H1 (cell line): ENCODE measurements at regions not wholly inside any gene's neighbourhood (a gene's known extent, or its start where the extent isn't known, plus 50 kb on each side); places are given as distances from the start of the nearest gene placed in this dataset.

Source experiments
- CTCF ChIA-PET: fragments of 300-600 bp; sonication (Branson Sonifier 250); formaldehyde crosslinking; loops from one replicate; lab custom pipeline; 2021; ENCODE audit not compliant: partially characterized antibody; lab: Charles Lee
- POLR2A ChIA-PET: fragments of 300-600 bp; sonication (Branson Sonifier 250); formaldehyde crosslinking; loops from one replicate; lab custom pipeline; 2021; ENCODE audit warnings: inconsistent platforms; ENCODE audit not compliant: partially characterized antibody; lab: Charles Lee
- DNase-seq, 2 experiments: peaks; one replicate each; pipeline versions ENCODE4 v3.0.0 to v3.0.0-alpha.2; 2010 to 2022; ENCODE audit warnings: low spot score in 2 of 2, low read depth in 1 of 2, mixed read lengths in 1 of 2
- FAIRE-seq: peaks from 2 replicates; lab custom pipeline; 2011; peaks lifted over from hg19 to GRCh38; lab: Jason Lieb, UNC
- H2AFZ ChIP-seq: 2 replicates; pipeline ENCODE4 v1.8.1; 2012; ENCODE audit warnings: low read length, inconsistent platforms
- H2AK5ac ChIP-seq: 2 replicates; pipeline ENCODE4 v1.6.1; 2013; ENCODE audit warnings: low read depth, low read length
- H2BK120ac ChIP-seq: replicated peaks from 2 replicates; pipeline ENCODE3; 2013; ENCODE audit warnings: low read depth, low read length, inconsistent platforms
- H2BK12ac ChIP-seq: 2 replicates; pipeline ENCODE4 v1.6.1; 2013; ENCODE audit warnings: low read depth, low read length
- H2BK15ac ChIP-seq: 2 replicates; pipeline ENCODE4 v1.6.1; 2013; ENCODE audit warnings: low read length
- H2BK20ac ChIP-seq: 2 replicates; pipeline ENCODE4 v1.6.1; 2013; ENCODE audit warnings: low read length
- H2BK5ac ChIP-seq: 2 replicates; pipeline ENCODE4 v1.6.1; 2013; ENCODE audit warnings: low read depth, low read length
- H3K14ac ChIP-seq: 2 replicates; pipeline ENCODE4 v1.6.1; 2013; ENCODE audit warnings: inconsistent platforms; ENCODE audit not compliant: insufficient read length
- H3K18ac ChIP-seq: 2 replicates; pipeline ENCODE4 v1.6.1; 2013; ENCODE audit warnings: low read length; ENCODE audit errors: extremely low read depth
- H3K23ac ChIP-seq: 2 replicates; pipeline ENCODE4 v1.6.1; 2013; ENCODE audit warnings: inconsistent platforms; ENCODE audit not compliant: insufficient read length
- H3K23me2 ChIP-seq: 2 replicates; pipeline ENCODE4 v1.6.1; 2013; ENCODE audit warnings: low read depth, low read length
- H3K27ac ChIP-seq: 2 replicates; pipeline ENCODE4 v1.6.1; 2011; ENCODE audit warnings: low read depth, low read length, inconsistent platforms
- H3K27me3 ChIP-seq, 4 experiments: replicated peaks in 1 of 4; 1 replicate in 1 of 4; 2 replicates in 3 of 4; pipeline versions ENCODE4 v1.6.1 to v1.8.1; 2011 to 2013; ENCODE audit warnings: low read length in 3 of 4, mild to moderate bottlenecking in 3 of 4, inconsistent platforms in 2 of 4, mixed read lengths in 2 of 4, moderate library complexity in 1 of 4; ENCODE audit not compliant: control insufficient read depth in 3 of 4, insufficient read depth in 3 of 4; ENCODE audit errors: extremely low read depth in 1 of 4
- H3K36me3 ChIP-seq, 4 experiments: 2 replicates each; pipeline versions ENCODE4 v1.6.1 to v1.8.1; 2011 to 2013; ENCODE audit warnings: mild to moderate bottlenecking in 4 of 4, low read length in 3 of 4, moderate library complexity in 2 of 4, control low read depth in 1 of 4, inconsistent platforms in 1 of 4; ENCODE audit not compliant: insufficient read depth in 4 of 4, control insufficient read depth in 2 of 4
- H3K4ac ChIP-seq: replicated peaks from 2 replicates; pipeline ENCODE3; 2013; ENCODE audit warnings: low read length, low read depth, mixed read lengths, inconsistent platforms; ENCODE audit not compliant: insufficient read length
- H3K4me1 ChIP-seq, 4 experiments: replicated peaks in 1 of 4; 1 replicate in 1 of 4; 2 replicates in 3 of 4; pipeline versions ENCODE4 v1.6.1 to v1.8.1; 2011 to 2013; ENCODE audit warnings: low read length in 3 of 4, inconsistent platforms in 2 of 4, mixed read lengths in 1 of 4; ENCODE audit not compliant: insufficient read depth in 4 of 4, control insufficient read depth in 3 of 4
- H3K4me2 ChIP-seq, 2 experiments: 2 replicates each; pipeline versions ENCODE4 v1.6.1 to v1.8.1; 2011 to 2013; ENCODE audit warnings: low read depth in 2 of 2, low read length in 2 of 2, control low read depth in 1 of 2, inconsistent platforms in 1 of 2, mild to moderate bottlenecking in 1 of 2; ENCODE audit not compliant: insufficient read depth in 1 of 2
- H3K4me3 ChIP-seq, 4 experiments: fragments of 200-600, 300-600 bp in 1 of 4; sonication (generic), shearing (Covaris generic), sonication (Bioruptor Twin) in 1 of 4; 2 replicates each; pipeline versions ENCODE4 v1.5.1 to v1.8.1; 2011 to 2016; ENCODE audit warnings: low read length in 4 of 4, low read depth in 3 of 4, control low read depth in 2 of 4, inconsistent platforms in 2 of 4, mild to moderate bottlenecking in 2 of 4, mixed read lengths in 1 of 4, moderate library complexity in 1 of 4; ENCODE audit not compliant: insufficient read depth in 2 of 4; ENCODE audit errors: extremely low read depth in 1 of 4
- H3K56ac ChIP-seq: replicated peaks from 2 replicates; pipeline ENCODE3; 2013; ENCODE audit warnings: low read depth, mild to moderate bottlenecking, mixed read lengths, low read length, inconsistent platforms; ENCODE audit not compliant: insufficient read length
- H3K79me1 ChIP-seq: 2 replicates; pipeline ENCODE4 v1.6.1; 2013; ENCODE audit warnings: low read depth, low read length, control low read depth
- H3K79me2 ChIP-seq, 2 experiments: 2 replicates each; pipeline versions ENCODE4 v1.6.1 to v1.8.1; 2012 to 2013; ENCODE audit warnings: low read length in 2 of 2, mild to moderate bottlenecking in 2 of 2, inconsistent platforms in 1 of 2; ENCODE audit not compliant: insufficient read depth in 2 of 2, control insufficient read depth in 1 of 2
- H3K9ac ChIP-seq, 4 experiments: replicated peaks in 1 of 4; 1 replicate in 1 of 4; 2 replicates in 3 of 4; pipeline versions ENCODE4 v1.6.1 to v1.8.1; 2011 to 2013; ENCODE audit warnings: low read depth in 3 of 4, low read length in 3 of 4, control low read depth in 2 of 4, mild to moderate bottlenecking in 2 of 4, moderate library complexity in 2 of 4, inconsistent platforms in 1 of 4; ENCODE audit errors: extremely low read depth in 1 of 4
- H3K9me3 ChIP-seq, 2 experiments: 2 replicates each; pipeline versions ENCODE4 v1.6.1 to v1.8.1; 2012 to 2013; ENCODE audit warnings: mild to moderate bottlenecking in 2 of 2, moderate library complexity in 2 of 2, control low read depth in 1 of 2, inconsistent platforms in 1 of 2, low read depth in 1 of 2, low read length in 1 of 2, mixed read lengths in 1 of 2; ENCODE audit not compliant: insufficient read depth in 2 of 2
- H4K20me1 ChIP-seq, 2 experiments: replicated peaks in 1 of 2; 2 replicates each; pipeline versions ENCODE3 to v1.8.1; 2011 to 2013; ENCODE audit warnings: inconsistent platforms in 2 of 2, low read length in 2 of 2, mild to moderate bottlenecking in 1 of 2; ENCODE audit not compliant: insufficient read depth in 2 of 2, control insufficient read depth in 1 of 2
- H4K5ac ChIP-seq: 2 replicates; pipeline ENCODE4 v1.6.1; 2013; ENCODE audit warnings: low read length, low read depth, mixed read lengths, inconsistent platforms; ENCODE audit not compliant: insufficient read length
- H4K8ac ChIP-seq: 2 replicates; pipeline ENCODE4 v1.8.0; 2013; ENCODE audit warnings: mild to moderate bottlenecking, moderate library complexity, low read length, inconsistent platforms; ENCODE audit not compliant: insufficient read depth; ENCODE audit errors: extremely low read depth
- H4K91ac ChIP-seq: replicated peaks from 2 replicates; pipeline ENCODE3; 2013; ENCODE audit warnings: low read length, mixed read lengths, inconsistent platforms; ENCODE audit not compliant: insufficient read length
- ASH2L ChIP-seq: fragments of 200-600, 300-600 bp; sonication (generic); IDR thresholded peaks from one replicate; pipeline ENCODE4 v1.7.1; 2017; ENCODE audit warnings: low read length
- CHD2 ChIP-seq: IDR thresholded peaks from 2 replicates; pipeline ENCODE4 v1.6.1; 2012; ENCODE audit warnings: low read length, improper control_type of control experiment
- GABPA ChIP-seq: IDR thresholded peaks from 2 replicates; pipeline ENCODE4 v1.6.1; 2011; ENCODE audit warnings: mild to moderate bottlenecking, low read length, moderate library complexity, borderline replicate concordance; ENCODE audit not compliant: insufficient read depth
- NRF1 ChIP-seq: IDR thresholded peaks from 2 replicates; pipeline ENCODE4 v1.6.1; 2011; ENCODE audit warnings: mild to moderate bottlenecking, low read depth, low read length, improper control_type of control experiment
- POLR2AphosphoS5 ChIP-seq: IDR thresholded peaks from 2 replicates; pipeline ENCODE4 v1.6.1; 2011; ENCODE audit warnings: low read depth, low read length
- POU5F1 ChIP-seq: IDR thresholded peaks from 2 replicates; pipeline ENCODE4 v1.6.1; 2011; ENCODE audit warnings: low read depth, mild to moderate bottlenecking, low read length, moderate library complexity
- RFX5 ChIP-seq: IDR thresholded peaks from 2 replicates; pipeline ENCODE4 v1.6.1; 2011; ENCODE audit warnings: low read depth, low read length, improper control_type of control experiment, borderline replicate concordance
- SP1 ChIP-seq: IDR thresholded peaks from 2 replicates; pipeline ENCODE4 v1.6.1; 2011; ENCODE audit warnings: low read depth, low read length
- SRF ChIP-seq: IDR thresholded peaks from 2 replicates; pipeline ENCODE4 v1.6.1; 2011; ENCODE audit warnings: mild to moderate bottlenecking, low read depth, low read length, moderate library complexity
- TCF12 ChIP-seq: IDR thresholded peaks from 2 replicates; pipeline ENCODE4 v1.6.1; 2011; ENCODE audit warnings: low read depth, mild to moderate bottlenecking, low read length
- YY1 ChIP-seq: IDR thresholded peaks from 2 replicates; pipeline ENCODE4 v1.6.1; 2011; ENCODE audit warnings: low read depth, mild to moderate bottlenecking, low read length
- WGBS, 2 experiments: shearing (Covaris generic) in 1 of 2; methylation state at CpG; one replicate each; pipeline versions ENCODE4 v1.1.6 to v1.1.7; 2013 to 2015; ENCODE audit warnings: low lambda C conversion rate in 2 of 2, mixed read lengths in 2 of 2, inconsistent platforms in 1 of 2, low coverage in 1 of 2, missing lambda C conversion rate in 1 of 2; ENCODE audit not compliant: insufficient replicate concordance in 2 of 2, insufficient coverage in 1 of 2, insufficient read length in 1 of 2; ENCODE audit errors: extremely low coverage in 1 of 2, missing lambda C conversion rate in 1 of 2; 5-methylcytosine and 5-hydroxymethylcytosine counted together
- TF ChIP-seq, protein P1 (sequence below), 3 experiments: IDR thresholded peaks; 1 replicate in 2 of 3; 2 replicates in 1 of 3; pipeline versions ENCODE4 v1.5.1 to v1.6.1; 2011; ENCODE audit warnings: low read length in 3 of 3, mild to moderate bottlenecking in 3 of 3, inconsistent platforms in 2 of 3, low read depth in 1 of 3, moderate library complexity in 1 of 3; ENCODE audit not compliant: insufficient read depth in 1 of 3; ENCODE audit errors: control extremely low read depth in 1 of 3
- TF ChIP-seq, protein P2 (sequence below): IDR thresholded peaks from 2 replicates; pipeline ENCODE4 v1.6.1; 2011; ENCODE audit warnings: low read length, improper control_type of control experiment

GRCh38 chr2:84038866-84039265 lies 420.2 kb downstream of the SUCLG1 start:
- H3K9ac ChIP-seq, result no peak overlapping the region
- H4K20me1 ChIP-seq, result no peaks in the 10 kb centered on the region
- POLR2A ChIA-PET, result no interaction called here
- WGBS, 2 experiments, result 96% methylated on average over 2 of the region's 2 CpGs; no CpG with 5 or more reads in 1 of the 2 experiments
- no peak overlapping the region for H3K4ac ChIP-seq
- H2BK20ac ChIP-seq, result no peak overlapping the region
- H4K5ac ChIP-seq, result no peak overlapping the region
- no peaks in the 10 kb centered on the region for H3K79me2 ChIP-seq
- H2BK5ac ChIP-seq, result no peak overlapping the region
- H2AFZ ChIP-seq, result no peak overlapping the region
- no peaks in the 10 kb centered on the region for H3K79me1 ChIP-seq
- H2BK15ac ChIP-seq, result no peak overlapping the region
- H3K4me2 ChIP-seq, result no peak overlapping the region
- CTCF ChIA-PET, result interaction anchor here (1.0 to 2.0 kb wide), 2 partner anchors 16 to 22 kb away, joined by 4 to 7 read pairs; no protein-coding TSS in a partner anchor
- H3K18ac ChIP-seq, result no peak overlapping the region
- no peak overlapping the region for H2BK12ac ChIP-seq
- H3K23ac ChIP-seq, result no peak overlapping the region
- H3K4me3 ChIP-seq, result no peak overlapping the region
- no peak overlapping the region for H3K27ac ChIP-seq
- H3K23me2 ChIP-seq, result no peaks in the 10 kb centered on the region
- H4K91ac ChIP-seq, result no peak overlapping the region
- DNase-seq, result no peak
- FAIRE-seq, result no peak
- H3K36me3 ChIP-seq, result no peaks in the 10 kb centered on the region
- no peak overlapping the region for H2BK120ac ChIP-seq
- H3K27me3 ChIP-seq, result no peaks in the 10 kb centered on the region
- no peak overlapping the region for H3K56ac ChIP-seq
- H3K9me3 ChIP-seq, result no peaks in the 10 kb centered on the region
- H3K4me1 ChIP-seq, result no peaks in the 10 kb centered on the region
- no peak overlapping the region for H3K14ac ChIP-seq
- H2AK5ac ChIP-seq, result no peak overlapping the region
- no peak overlapping the region for H4K8ac ChIP-seq
- TF ChIP-seq NRF1, result no peak
- TF ChIP-seq, protein P1, sequence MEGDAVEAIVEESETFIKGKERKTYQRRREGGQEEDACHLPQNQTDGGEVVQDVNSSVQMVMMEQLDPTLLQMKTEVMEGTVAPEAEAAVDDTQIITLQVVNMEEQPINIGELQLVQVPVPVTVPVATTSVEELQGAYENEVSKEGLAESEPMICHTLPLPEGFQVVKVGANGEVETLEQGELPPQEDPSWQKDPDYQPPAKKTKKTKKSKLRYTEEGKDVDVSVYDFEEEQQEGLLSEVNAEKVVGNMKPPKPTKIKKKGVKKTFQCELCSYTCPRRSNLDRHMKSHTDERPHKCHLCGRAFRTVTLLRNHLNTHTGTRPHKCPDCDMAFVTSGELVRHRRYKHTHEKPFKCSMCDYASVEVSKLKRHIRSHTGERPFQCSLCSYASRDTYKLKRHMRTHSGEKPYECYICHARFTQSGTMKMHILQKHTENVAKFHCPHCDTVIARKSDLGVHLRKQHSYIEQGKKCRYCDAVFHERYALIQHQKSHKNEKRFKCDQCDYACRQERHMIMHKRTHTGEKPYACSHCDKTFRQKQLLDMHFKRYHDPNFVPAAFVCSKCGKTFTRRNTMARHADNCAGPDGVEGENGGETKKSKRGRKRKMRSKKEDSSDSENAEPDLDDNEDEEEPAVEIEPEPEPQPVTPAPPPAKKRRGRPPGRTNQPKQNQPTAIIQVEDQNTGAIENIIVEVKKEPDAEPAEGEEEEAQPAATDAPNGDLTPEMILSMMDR (IDR thresholded peaks at IDR 0.05; ENCODE audit: control extremely low read depth in 1 of 3, insufficient read depth in 1 of 3, low read depth in 1 of 3, low read length in 3 of 3), result no peak
- no peak for TF ChIP-seq YY1
- TF ChIP-seq, protein P2, sequence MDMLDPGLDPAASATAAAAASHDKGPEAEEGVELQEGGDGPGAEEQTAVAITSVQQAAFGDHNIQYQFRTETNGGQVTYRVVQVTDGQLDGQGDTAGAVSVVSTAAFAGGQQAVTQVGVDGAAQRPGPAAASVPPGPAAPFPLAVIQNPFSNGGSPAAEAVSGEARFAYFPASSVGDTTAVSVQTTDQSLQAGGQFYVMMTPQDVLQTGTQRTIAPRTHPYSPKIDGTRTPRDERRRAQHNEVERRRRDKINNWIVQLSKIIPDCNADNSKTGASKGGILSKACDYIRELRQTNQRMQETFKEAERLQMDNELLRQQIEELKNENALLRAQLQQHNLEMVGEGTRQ, result no peak
- TF ChIP-seq POU5F1, result no peak
- TF ChIP-seq POLR2AphosphoS5, result no peak
- TF ChIP-seq CHD2, result no peak
- TF ChIP-seq SRF, result no peak
- TF ChIP-seq SP1, result no peak
- TF ChIP-seq RFX5, result no peak
- no peak for TF ChIP-seq ASH2L
- TF ChIP-seq GABPA, result no peak
- TF ChIP-seq TCF12, result no peak
